Heart left ventricle (tissue), 16 donors: ENCODE measurements at regions not wholly inside any gene's neighbourhood (a gene's known extent, or its start where the extent isn't known, plus 50 kb on each side); places are given as distances from the start of the nearest gene placed in this dataset.

Experiments used
- ATAC-seq, 4 donors: fragments of 200-7000 bp; cut with Tn5 transposase; one replicate each; pipeline ENCODE4 v1.9.1; 2020 to 2022; ENCODE audit warnings: moderate library complexity in 4 of 4, mild to moderate bottlenecking in 3 of 4, moderate number of reproducible peaks in 1 of 4
- DNase-seq, 5 donors: peaks; one replicate each; pipeline ENCODE4 v3.0.0-alpha.2; 2020
- H3K27ac ChIP-seq, 12 donors: fragments of 200-600 bp; sonication (generic) in 4 of 12; one replicate each; pipeline versions ENCODE4 v1.5.0 to v1.8.0; 2016 to 2022; ENCODE audit warnings: mild to moderate bottlenecking in 2 of 12
- H3K27me3 ChIP-seq, 9 donors: fragments of 200-600 bp; sonication (generic) in 2 of 9; one replicate each; pipeline versions ENCODE4 v1.5.1 to v1.8.0; 2016 to 2022; ENCODE audit warnings: mild to moderate bottlenecking in 3 of 9
- H3K36me3 ChIP-seq, 9 donors: fragments of 200-600 bp; sonication (generic) in 2 of 9; one replicate each; pipeline versions ENCODE4 v1.5.0 to v1.8.0; 2018 to 2022; ENCODE audit warnings: mild to moderate bottlenecking in 2 of 9
- H3K4me1 ChIP-seq, 12 donors: fragments of 200-600 bp; sonication (generic) in 4 of 12; one replicate each; pipeline versions ENCODE4 v1.5.0 to v1.8.0; 2016 to 2022; ENCODE audit warnings: mild to moderate bottlenecking in 3 of 12
- H3K4me3 ChIP-seq, 12 donors: fragments of 200-600 bp; sonication (generic) in 4 of 12; one replicate each; pipeline versions ENCODE4 v1.5.0 to v1.8.0; 2017 to 2022; ENCODE audit warnings: mild to moderate bottlenecking in 9 of 12, moderate library complexity in 4 of 12
- H3K9me3 ChIP-seq, 12 donors: fragments of 200-600 bp; sonication (generic) in 4 of 12; one replicate each; pipeline versions ENCODE4 v1.5.0 to v1.8.0; 2016 to 2022; ENCODE audit warnings: mild to moderate bottlenecking in 1 of 12
- POLR2A ChIP-seq, 2 donors: fragments of 450-650 bp; IDR thresholded peaks; one replicate each; pipeline ENCODE4 v1.6.1; 2017; ENCODE audit warnings: antibody characterized with exemption in 2 of 2, mild to moderate bottlenecking in 2 of 2, moderate library complexity in 2 of 2
- WGBS, 4 donors: extraction: QIAGEN DNeasy Blood & Tissue Kit in 2 of 4; methylation state at CpG; one replicate each; pipeline versions ENCODE4 v1.1.5 to v1.1.7; 2013 to 2018; 5-methylcytosine and 5-hydroxymethylcytosine counted together
- intact Hi-C, 10 donors: fragments of 100-400 bp; cut with DNase I; formaldehyde crosslinking; loops; one replicate each; pipeline versions ENCODE4 v1.11.1 to v1.14.2; 2022
- TF ChIP-seq, protein P1 (sequence below), 12 donors: fragments of 200-600 bp; sonication (generic) in 4 of 12; IDR thresholded peaks; one replicate each; pipeline versions ENCODE4 v1.5.0 to v1.8.0; 2018 to 2022; ENCODE audit warnings: antibody characterized with exemption in 12 of 12, mild to moderate bottlenecking in 5 of 12
- donor health status: ischemic (EF 13 %, LVEDD 7.1; RV severe dilation, severe dysfunction).
- donor health status: healthy with polysubstance abuse.
- donor health status: DM: no; HTN: yes; CAD: no.
- donor health status: DM: no; HTN: no; CAD: no.
- donor health status: ischemic (EF 25% LVEDD 6.9; RV normal size, moderate dysfunction).
- donor health status: ischemic (EF 25% LVEDD 5.7; RV mildly dilated, moderate dysfunction).
- donor health status: healthy.
- donor health status: DM: yes; HTN: yes; CAD: no.
- donor health status: ischemic (EF 35%, LVEDD 5.7; RV mildly dilated, moderate dysfunction).
- donor health status: nonischemic (EF 11% LVEDD 7.7; RV severe dilation, severe dysfunction).
- donor health status: DM: yes; HTN: yes; CAD: no.
- donor health status: PGD.
- donor health status: ischemic (EF 29% LVEDD 5.4; RV normal size, mild dysfunction).
- donor health status: nonischemic (EF 23%, LVEDD 6.1; RV moderate dilation, normal function).

- DNase-seq: no peak
- no peak overlapping the region for H3K27ac ChIP-seq
- no peak for TF ChIP-seq POLR2A (IDR thresholded peaks at IDR 0.05)
- TF ChIP-seq, protein P1, sequence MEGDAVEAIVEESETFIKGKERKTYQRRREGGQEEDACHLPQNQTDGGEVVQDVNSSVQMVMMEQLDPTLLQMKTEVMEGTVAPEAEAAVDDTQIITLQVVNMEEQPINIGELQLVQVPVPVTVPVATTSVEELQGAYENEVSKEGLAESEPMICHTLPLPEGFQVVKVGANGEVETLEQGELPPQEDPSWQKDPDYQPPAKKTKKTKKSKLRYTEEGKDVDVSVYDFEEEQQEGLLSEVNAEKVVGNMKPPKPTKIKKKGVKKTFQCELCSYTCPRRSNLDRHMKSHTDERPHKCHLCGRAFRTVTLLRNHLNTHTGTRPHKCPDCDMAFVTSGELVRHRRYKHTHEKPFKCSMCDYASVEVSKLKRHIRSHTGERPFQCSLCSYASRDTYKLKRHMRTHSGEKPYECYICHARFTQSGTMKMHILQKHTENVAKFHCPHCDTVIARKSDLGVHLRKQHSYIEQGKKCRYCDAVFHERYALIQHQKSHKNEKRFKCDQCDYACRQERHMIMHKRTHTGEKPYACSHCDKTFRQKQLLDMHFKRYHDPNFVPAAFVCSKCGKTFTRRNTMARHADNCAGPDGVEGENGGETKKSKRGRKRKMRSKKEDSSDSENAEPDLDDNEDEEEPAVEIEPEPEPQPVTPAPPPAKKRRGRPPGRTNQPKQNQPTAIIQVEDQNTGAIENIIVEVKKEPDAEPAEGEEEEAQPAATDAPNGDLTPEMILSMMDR (IDR thresholded peaks at IDR 0.05): no peak
- no peaks in the 10 kb centered on the region for H3K27me3 ChIP-seq
- H3K36me3 ChIP-seq: no peaks in the 10 kb centered on the region
- WGBS, 4 donors: 79 to 87% (median 82%) methylated on average over 2 of the region's 2 CpGs
- no peak overlapping the region for H3K4me3 ChIP-seq
- no peak for ATAC-seq
- no peaks in the 10 kb centered on the region for H3K9me3 ChIP-seq
- H3K4me1 ChIP-seq: peaks cover 0 to 8% (median 0%) of the 10 kb centered on the region in 12 donors
- intact Hi-C loops: no loop called here
These were observed 473.4 kb upstream of the MARCKS start for GRCh38 chr6:113383701-113384100.

GRCh38 chr6:113385020-113385431 lies 472.1 kb upstream of the MARCKS start:
- DNase-seq: no peak
- no peak overlapping the region for H3K27ac ChIP-seq
- ATAC-seq: no peak
- no peaks in the 10 kb centered on the region for H3K9me3 ChIP-seq
- WGBS, 4 donors: 76 to 85% (median 85%) methylated on average over 2 of the region's 2 CpGs
- peaks cover 0 to 8% (median 0%) of the 10 kb centered on the region in 12 donors for H3K4me1 ChIP-seq
- no peaks in the 10 kb centered on the region for H3K27me3 ChIP-seq
- no peaks in the 10 kb centered on the region for H3K36me3 ChIP-seq
- TF ChIP-seq, protein P1 (IDR thresholded peaks at IDR 0.05): no peak
- TF ChIP-seq POLR2A (IDR thresholded peaks at IDR 0.05): no peak
- no peak overlapping the region for H3K4me3 ChIP-seq
- intact Hi-C loops: no loop called here

GRCh38 chr6:113388996-113389395 lies 468.1 kb upstream of the MARCKS start:
- no peak for DNase-seq
- intact Hi-C loops: no loop called here
- H3K4me3 ChIP-seq: no peak overlapping the region
- TF ChIP-seq POLR2A (IDR thresholded peaks at IDR 0.05): no peak
- TF ChIP-seq, protein P1 (IDR thresholded peaks at IDR 0.05): no peak
- no peaks in the 10 kb centered on the region for H3K4me1 ChIP-seq
- WGBS, 4 donors: 79 to 84% (median 84%) methylated on average over 2 of the region's 2 CpGs
- no peaks in the 10 kb centered on the region for H3K36me3 ChIP-seq
- H3K9me3 ChIP-seq: no peaks in the 10 kb centered on the region
- H3K27me3 ChIP-seq: no peaks in the 10 kb centered on the region
- no peak for ATAC-seq
- H3K27ac ChIP-seq: no peak overlapping the region

GRCh38 chr6:113392551-113393055 lies 464.5 kb upstream of the MARCKS start:
- no peak for ATAC-seq
- Histone ChIP-seq H3K4me1 (peaks cover 0 to 14% (median 4%) of the 10 kb centered on the region in 12 donors), H3K27me3 (no peaks in the 10 kb centered on the region), H3K27ac (no peak overlapping the region), H3K9me3 (no peaks in the 10 kb centered on the region), H3K4me3 (no peak overlapping the region), H3K36me3 (no peaks in the 10 kb centered on the region)
- TF ChIP-seq, protein P1 (IDR thresholded peaks at IDR 0.05): no peak
- TF ChIP-seq POLR2A (IDR thresholded peaks at IDR 0.05): no peak
- DNase-seq: no peak
- intact Hi-C loops: no loop called here
- 82 to 89% (median 86%) methylated on average over 3 of the region's 3 CpGs for WGBS, 4 donors
